Lower leg skin (tissue), 3 donors: ENCODE measurements at regions not wholly inside any gene's neighbourhood (a gene's known extent, or its start where the extent isn't known, plus 50 kb on each side); places are given as distances from the start of the nearest gene placed in this dataset.

Experiments used
- CTCF ChIP-seq, 3 donors: fragments of 450-650 bp; IDR thresholded peaks; one replicate each; pipeline ENCODE4 v1.5.1; 2016; ENCODE audit warnings: antibody characterized with exemption in 3 of 3, mild to moderate bottlenecking in 3 of 3, moderate library complexity in 2 of 3
- POLR2A ChIP-seq, 2 donors: fragments of 450-650 bp; IDR thresholded peaks; one replicate each; pipeline ENCODE4 v1.6.1; 2016 to 2017; ENCODE audit warnings: antibody characterized with exemption in 2 of 2, mild to moderate bottlenecking in 1 of 2, moderate library complexity in 1 of 2

GRCh38 chr13:112137144-112137543 is 70.2 kb downstream of the SOX1 start:
- TF ChIP-seq CTCF (IDR thresholded peaks at IDR 0.05): no peak
- no peak for TF ChIP-seq POLR2A (IDR thresholded peaks at IDR 0.05)
